Common myeloid progenitor, CD34-positive (primary cell): ENCODE measurements at regions not wholly inside any gene's neighbourhood (a gene's known extent, or its start where the extent isn't known, plus 50 kb on each side); places are given as distances from the start of the nearest gene placed in this dataset.

Experiments
- CTCF ChIA-PET: fragments of 350-600 bp; sonication (Branson Sonifier 250); formaldehyde crosslinking; loops from one replicate; lab custom pipeline; 2021; ENCODE audit warnings: antibody characterized with exemption; lab: Charles Lee
- POLR2A ChIA-PET: fragments of 350-600 bp; sonication (Branson Sonifier 250); formaldehyde crosslinking; loops from one replicate; lab custom pipeline; 2021; ENCODE audit warnings: antibody characterized with exemption; lab: Charles Lee
- DNase-seq, 3 donors: peaks; one replicate each; pipeline versions ENCODE4 v3.0.0 to v3.0.0-alpha.2; 2013
- H3K27ac ChIP-seq, 2 experiments: 1 replicate in 1 of 2; 2 replicates in 1 of 2; pipeline ENCODE4 v1.7.0; 2013; ENCODE audit warnings: inconsistent platforms in 2 of 2, low read length in 2 of 2, mild to moderate bottlenecking in 2 of 2, low read depth in 1 of 2, moderate library complexity in 1 of 2; ENCODE audit not compliant: severe bottlenecking in 2 of 2, insufficient read depth in 1 of 2, poor library complexity in 1 of 2
- H3K27me3 ChIP-seq, 5 experiments: replicated peaks in 2 of 5; 1 replicate in 3 of 5; 2 replicates in 2 of 5; pipeline versions ENCODE4 v1.6.1 to v1.7.0; 2013; ENCODE audit warnings: low read length in 4 of 5, mild to moderate bottlenecking in 2 of 5, moderate library complexity in 2 of 5, inconsistent platforms in 1 of 5; ENCODE audit not compliant: insufficient read depth in 5 of 5, control insufficient read depth in 4 of 5
- H3K36me3 ChIP-seq, 4 experiments: 1 replicate in 2 of 4; 2 replicates in 2 of 4; pipeline versions ENCODE4 v1.6.1 to v1.7.0; 2013; ENCODE audit warnings: low read length in 3 of 4, control low read depth in 1 of 4, mild to moderate bottlenecking in 1 of 4; ENCODE audit not compliant: control insufficient read depth in 4 of 4, insufficient read depth in 4 of 4
- H3K4me1 ChIP-seq, 4 experiments: 1 replicate in 3 of 4; 2 replicates in 1 of 4; pipeline versions ENCODE4 v1.6.1 to v1.7.1; 2013; ENCODE audit warnings: low read length in 3 of 4, mild to moderate bottlenecking in 3 of 4, control low read depth in 1 of 4, inconsistent platforms in 1 of 4, moderate library complexity in 1 of 4; ENCODE audit not compliant: control insufficient read depth in 4 of 4, insufficient read depth in 4 of 4; ENCODE audit errors: control extremely low read depth in 1 of 4
- H3K4me3 ChIP-seq, 7 experiments: 1 replicate in 4 of 7; 2 replicates in 3 of 7; pipeline versions ENCODE4 v1.5.1 to v1.7.0; 2013; ENCODE audit warnings: mild to moderate bottlenecking in 7 of 7, low read length in 6 of 7, moderate library complexity in 6 of 7, inconsistent platforms in 2 of 7, low read depth in 2 of 7, control low read depth in 1 of 7; ENCODE audit not compliant: insufficient read depth in 4 of 7, control insufficient read depth in 1 of 7; ENCODE audit errors: extremely low read depth in 1 of 7
- H3K9me3 ChIP-seq, 5 experiments: 1 replicate in 4 of 5; 2 replicates in 1 of 5; pipeline versions ENCODE4 v1.6.1 to v1.7.1; 2013; ENCODE audit warnings: low read length in 4 of 5, mild to moderate bottlenecking in 2 of 5, inconsistent platforms in 1 of 5, low read depth in 1 of 5, moderate library complexity in 1 of 5; ENCODE audit not compliant: control insufficient read depth in 4 of 5, insufficient read depth in 2 of 5; ENCODE audit errors: control extremely low read depth in 1 of 5
- WGBS: methylation state at CpG from one replicate; pipeline ENCODE4 v1.1.5; 2013; ENCODE audit not compliant: insufficient coverage; 5-methylcytosine and 5-hydroxymethylcytosine counted together

DNA sequence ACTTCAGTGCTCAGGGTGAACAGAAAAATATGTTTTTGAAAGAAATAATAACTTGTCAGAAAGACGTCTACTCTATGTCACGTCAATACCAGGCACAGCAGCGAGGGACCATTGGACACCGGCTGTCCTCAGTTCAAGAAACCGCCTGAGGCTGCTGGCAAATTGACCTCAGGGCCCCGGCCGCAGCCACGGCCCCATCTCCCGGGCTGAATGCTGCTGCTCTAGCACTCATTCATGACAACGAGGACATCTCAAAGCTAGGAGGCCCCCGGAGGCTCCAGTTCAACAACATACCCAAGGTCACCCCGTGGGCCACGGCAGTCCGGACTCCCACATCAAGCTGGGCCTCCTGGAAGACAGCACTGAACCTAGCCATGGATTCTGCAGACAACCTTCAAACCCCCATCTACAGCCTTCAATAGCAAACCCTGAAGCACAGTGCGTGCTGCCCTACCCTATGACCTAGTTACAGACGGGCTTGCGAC is 204.0 kb upstream of the NSMCE3 start:
- peaks cover 0 to 3% (median 0%) of the 10 kb centered on the region in 5 experiments for H3K27me3 ChIP-seq
- no peaks in the 10 kb centered on the region for H3K9me3 ChIP-seq
- POLR2A ChIA-PET, result no interaction called here
- H3K4me1 ChIP-seq, result no peaks in the 10 kb centered on the region
- no peaks in the 10 kb centered on the region for H3K36me3 ChIP-seq
- no peak for DNase-seq
- H3K27ac ChIP-seq, result no peak overlapping the region
- WGBS, result 94% methylated on average over 14 of the region's 17 CpGs
- no peak overlapping the region for H3K4me3 ChIP-seq
- CTCF ChIA-PET, result no interaction called here

DNA sequence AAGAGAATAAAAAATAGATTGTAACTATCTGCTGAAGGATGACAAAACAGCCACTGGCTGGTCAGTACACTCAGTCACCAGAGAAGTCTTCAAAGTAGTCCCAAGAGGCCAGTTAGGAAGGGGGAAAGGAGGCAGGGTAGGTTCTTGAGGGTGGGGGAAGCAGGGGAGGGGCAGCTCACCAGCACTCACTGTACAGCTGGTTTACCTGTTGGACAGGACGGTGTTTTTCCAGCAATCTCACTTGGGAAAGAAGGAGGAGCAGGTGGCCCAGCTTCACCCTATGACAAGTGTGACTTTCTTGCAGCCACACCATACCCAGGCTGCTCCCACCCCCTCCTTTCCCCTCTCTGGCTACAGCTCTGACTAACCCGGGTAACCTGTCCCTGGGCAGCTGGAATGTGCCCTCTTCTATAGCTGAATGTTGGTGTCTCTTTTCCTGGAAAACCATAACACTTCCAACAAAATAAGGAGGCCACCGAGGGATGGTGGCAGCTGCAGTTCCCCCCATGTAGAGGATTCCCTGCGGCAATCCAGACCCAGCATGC is 203.4 kb upstream of the NSMCE3 start:
- 94% methylated on average over 4 of the region's 4 CpGs for WGBS
- Histone ChIP-seq H3K9me3 (no peaks in the 10 kb centered on the region), H3K36me3 (no peaks in the 10 kb centered on the region), H3K27me3 (peaks cover 0 to 3% (median 0%) of the 10 kb centered on the region in 5 experiments), H3K27ac (no peak overlapping the region), H3K4me1 (no peaks in the 10 kb centered on the region), H3K4me3 (no peak overlapping the region)
- CTCF ChIA-PET, result no interaction called here
- no peak for DNase-seq
- POLR2A ChIA-PET, result no interaction called here

DNA sequence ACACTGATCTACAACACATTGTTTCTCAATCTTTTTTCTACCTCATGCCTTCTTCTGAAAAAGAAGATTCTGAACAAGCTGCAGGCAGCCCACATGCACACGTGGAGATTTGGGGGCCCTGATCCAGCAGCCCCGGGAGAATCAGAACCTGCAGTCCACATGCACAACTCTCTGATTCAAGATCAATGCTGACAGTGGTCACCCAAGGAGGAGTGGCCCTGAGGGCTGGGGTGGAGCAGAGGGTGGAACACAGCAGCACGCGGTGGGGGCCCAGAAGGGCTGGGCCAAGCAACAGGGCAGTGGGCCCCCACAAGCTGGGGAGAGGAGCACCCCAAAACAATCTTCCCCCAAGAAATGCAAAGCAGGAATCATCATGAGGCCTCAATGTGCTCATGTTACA is 202.1 kb upstream of the NSMCE3 start:
- DNase-seq, result no peak
- POLR2A ChIA-PET, result no interaction called here
- H3K27me3 ChIP-seq, result peaks cover 0 to 3% (median 0%) of the 10 kb centered on the region in 5 experiments
- no peak overlapping the region for H3K4me3 ChIP-seq
- no peaks in the 10 kb centered on the region for H3K4me1 ChIP-seq
- WGBS, result 98% methylated on average over 4 of the region's 4 CpGs
- no peaks in the 10 kb centered on the region for H3K9me3 ChIP-seq
- CTCF ChIA-PET, result no interaction called here
- no peak overlapping the region for H3K27ac ChIP-seq
- no peaks in the 10 kb centered on the region for H3K36me3 ChIP-seq

DNA sequence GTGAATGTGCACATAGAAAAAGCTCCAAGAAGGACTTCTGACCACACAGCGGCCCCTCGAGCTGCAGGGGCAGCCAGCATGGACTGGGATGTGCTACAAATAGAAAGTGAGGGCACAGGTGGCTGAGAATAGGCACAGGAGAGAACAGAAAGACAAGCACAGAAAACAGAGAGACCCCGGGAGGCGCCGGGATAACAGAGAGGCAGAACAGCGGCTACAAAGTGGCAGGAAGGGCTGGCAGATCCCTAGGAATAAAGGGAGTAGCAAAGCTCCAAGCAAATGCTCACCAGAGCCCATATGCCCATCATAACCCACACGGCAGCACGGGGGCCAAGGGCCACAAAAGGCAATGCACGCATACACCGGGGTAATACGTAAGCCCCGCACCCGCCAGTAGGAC is 201.7 kb upstream of the NSMCE3 start:
- H3K36me3 ChIP-seq, result no peaks in the 10 kb centered on the region
- CTCF ChIA-PET, result no interaction called here
- no peak overlapping the region for H3K27ac ChIP-seq
- no peak overlapping the region for H3K4me3 ChIP-seq
- no peaks in the 10 kb centered on the region for H3K9me3 ChIP-seq
- DNase-seq, result no peak
- no peaks in the 10 kb centered on the region for H3K4me1 ChIP-seq
- POLR2A ChIA-PET, result no interaction called here
- WGBS, result 97% methylated on average over 13 of the region's 13 CpGs
- H3K27me3 ChIP-seq, result peaks cover 0 to 3% (median 0%) of the 10 kb centered on the region in 5 experiments

GRCh38 chr15:29470794-29471193 is 201.2 kb upstream of the NSMCE3 start:
- Histone ChIP-seq H3K9me3 (no peaks in the 10 kb centered on the region), H3K36me3 (no peaks in the 10 kb centered on the region), H3K4me3 (no peak overlapping the region), H3K27ac (no peak overlapping the region), H3K4me1 (no peaks in the 10 kb centered on the region), H3K27me3 (peaks cover 0 to 3% (median 0%) of the 10 kb centered on the region in 5 experiments)
- ChIA-PET CTCF (no interaction called here), POLR2A (no interaction called here)
- 96% methylated on average over 3 of the region's 3 CpGs for WGBS
- DNase-seq, result no peak

DNA sequence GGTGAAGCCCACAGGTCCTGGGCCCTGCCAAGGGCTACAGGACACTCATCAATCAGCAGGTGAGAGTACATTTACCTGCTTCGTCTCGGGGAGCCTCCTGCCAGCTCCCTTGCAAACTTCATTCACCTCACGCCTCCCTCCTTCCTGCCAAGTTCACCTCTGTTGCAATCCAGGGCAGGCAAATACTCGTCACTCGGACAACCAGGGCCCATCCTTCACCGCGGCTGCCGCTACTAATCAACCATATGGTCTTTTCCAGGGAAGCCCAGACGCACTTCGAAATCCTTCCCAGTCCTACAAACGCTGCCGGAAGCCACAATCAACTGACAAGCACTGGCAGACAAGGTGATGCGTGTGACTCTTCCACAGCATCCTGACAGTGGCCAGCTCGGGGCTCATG is 200.7 kb upstream of the NSMCE3 start:
- 92% methylated on average over 10 of the region's 14 CpGs for WGBS
- H3K27me3 ChIP-seq, result peaks cover 0 to 3% (median 0%) of the 10 kb centered on the region in 5 experiments
- DNase-seq, result no peak
- H3K4me3 ChIP-seq, result no peak overlapping the region
- POLR2A ChIA-PET, result no interaction called here
- H3K4me1 ChIP-seq, result no peaks in the 10 kb centered on the region
- H3K27ac ChIP-seq, result no peak overlapping the region
- no peaks in the 10 kb centered on the region for H3K9me3 ChIP-seq
- no peaks in the 10 kb centered on the region for H3K36me3 ChIP-seq
- CTCF ChIA-PET, result no interaction called here

DNA sequence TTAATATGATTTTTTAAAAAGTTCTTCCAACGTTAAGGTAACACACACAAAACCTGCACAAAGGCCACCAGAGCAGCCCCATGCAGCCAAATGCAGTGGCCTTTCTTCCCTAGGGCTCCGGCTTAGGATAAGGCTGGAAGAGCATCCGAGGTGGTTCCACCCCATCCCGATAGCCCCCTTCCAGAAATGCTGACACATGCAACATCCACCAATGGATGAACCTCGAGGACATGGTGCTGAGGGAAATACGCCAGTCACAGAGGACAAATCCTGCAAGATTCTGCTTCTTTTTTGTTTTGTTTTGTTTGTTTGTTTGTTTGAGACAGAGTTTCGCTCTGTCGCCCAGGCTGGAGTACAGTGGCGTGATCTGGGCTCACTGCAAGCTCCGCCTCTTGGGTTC is 199.3 kb upstream of the NSMCE3 start:
- CTCF ChIA-PET, result no interaction called here
- H3K9me3 ChIP-seq, result no peaks in the 10 kb centered on the region
- no peaks in the 10 kb centered on the region for H3K4me1 ChIP-seq
- POLR2A ChIA-PET, result no interaction called here
- DNase-seq, result no peak
- H3K4me3 ChIP-seq, result no peak overlapping the region
- no peak overlapping the region for H3K27ac ChIP-seq
- H3K27me3 ChIP-seq, result peaks cover 0 to 3% (median 0%) of the 10 kb centered on the region in 5 experiments
- 97% methylated on average over 9 of the region's 10 CpGs for whole genome bisulfite sequencing
- no peaks in the 10 kb centered on the region for H3K36me3 ChIP-seq
